GM18870 (cell line): ENCODE measurements at regions not wholly inside any gene's neighbourhood (a gene's known extent, or its start where the extent isn't known, plus 50 kb on each side); places are given as distances from the start of the nearest gene placed in this dataset.

Experiments
- ATAC-seq: cut with Tn5 transposase; IDR thresholded peaks from one replicate; pipeline ENCODE4 v1.9.1; 2021; ENCODE audit warnings: moderate library complexity; ENCODE audit not compliant: unreplicated experiment

DNA sequence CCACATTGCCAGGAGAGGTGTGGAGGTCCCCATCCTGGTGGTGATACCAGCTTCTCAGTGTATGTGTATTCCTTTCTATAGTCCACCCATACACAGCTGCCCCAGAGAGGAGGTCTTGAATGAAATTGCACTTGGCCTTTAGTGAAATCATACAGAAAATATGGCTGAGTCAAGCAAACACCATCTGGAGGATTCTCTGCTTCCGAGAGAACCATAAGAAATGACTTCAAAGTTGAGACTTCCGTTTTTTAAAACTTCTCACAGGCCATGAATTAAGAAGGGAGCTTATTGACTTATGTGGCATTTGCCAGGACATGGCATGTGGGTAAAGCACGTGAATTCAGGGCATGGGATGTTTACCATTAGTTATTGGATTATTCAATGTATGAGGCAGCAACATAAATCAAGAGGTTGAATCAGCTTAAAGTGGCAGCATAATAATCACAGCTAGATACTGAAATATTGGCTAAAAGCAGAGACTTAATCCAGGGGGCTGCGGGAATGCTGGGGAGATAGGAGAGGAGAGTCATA is 119.1 kb upstream of the MTNR1B start:
- no peak for ATAC-seq

DNA sequence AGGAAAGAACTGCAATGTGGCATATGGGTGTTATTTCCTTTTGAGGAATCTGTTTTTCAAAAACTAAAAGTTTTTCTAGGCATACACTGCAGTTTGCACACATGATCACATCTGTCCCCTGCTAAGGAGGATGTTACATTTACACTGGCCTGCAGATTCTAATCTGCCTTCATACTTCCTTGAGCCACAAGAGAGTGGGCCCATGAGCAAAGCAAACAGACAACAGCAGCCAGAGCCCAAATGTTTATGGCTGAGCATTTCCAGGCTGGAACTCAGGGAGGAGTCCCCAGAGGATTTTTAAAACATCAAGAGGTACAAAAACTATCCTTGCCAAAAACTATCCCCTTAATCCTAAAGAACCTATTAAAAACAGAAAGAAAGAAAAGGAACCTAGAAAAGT is 117.2 kb upstream of the MTNR1B start:
- ATAC-seq, result no peak

GRCh38 chr11:92852946-92853345 is 116.5 kb upstream of the MTNR1B start:
- ATAC-seq, result no peak

GRCh38 chr11:92854162-92854561 is 115.3 kb upstream of the MTNR1B start:
- ATAC-seq, result no peak

DNA sequence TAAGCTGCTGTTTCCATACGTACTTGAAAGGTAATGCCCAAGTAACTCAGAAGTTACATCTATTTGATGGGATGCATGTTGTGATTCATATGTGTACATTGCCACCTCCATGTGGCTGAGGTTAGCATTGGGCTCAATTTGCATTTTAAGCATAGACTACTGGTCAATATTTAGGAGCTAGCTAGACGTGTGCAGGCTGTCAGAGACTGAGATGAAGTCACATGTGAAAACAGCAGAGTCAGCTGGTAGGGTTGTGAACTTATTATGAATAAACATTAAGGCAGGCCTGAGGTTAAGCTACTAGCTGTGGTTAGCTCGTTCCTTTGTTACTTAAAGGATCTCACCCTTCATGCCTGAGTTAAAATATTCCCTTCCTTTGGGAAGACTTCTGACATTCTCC is 114.5 kb upstream of the MTNR1B start:
- no peak for ATAC-seq

GRCh38 chr11:92855607-92856405 is 113.6 kb upstream of the MTNR1B start:
- ATAC-seq, result no peak

GRCh38 chr11:92857407-92857806 is 112.0 kb upstream of the MTNR1B start:
- ATAC-seq, result no peak

DNA sequence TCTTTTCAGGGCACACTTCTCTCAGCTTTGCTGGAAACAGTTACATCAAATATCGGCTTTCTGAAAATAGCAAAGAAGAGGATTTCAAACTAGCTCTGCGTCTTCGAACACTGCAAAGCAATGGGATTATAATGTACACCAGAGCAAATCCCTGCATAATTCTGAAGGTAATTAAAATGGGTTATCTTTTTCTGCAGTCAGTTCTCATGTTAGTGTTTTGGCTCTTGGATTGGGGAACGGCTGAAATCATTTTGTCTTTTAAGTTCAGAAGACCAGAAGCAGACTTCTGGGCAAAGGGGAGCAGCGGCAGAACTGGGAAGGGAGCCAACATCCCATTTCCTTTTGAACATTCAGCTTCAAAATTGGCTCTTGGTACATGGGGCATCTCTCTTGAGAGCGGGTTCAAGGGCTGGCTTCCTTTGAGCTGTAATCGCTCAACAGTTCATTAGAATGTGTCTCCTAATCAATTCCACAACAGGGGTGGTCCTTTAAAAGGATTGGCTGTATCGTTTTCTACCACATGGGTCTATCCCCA is 110.2 kb upstream of the MTNR1B start:
- ATAC-seq, result no peak

- ATAC-seq, result no peak
Measured at GRCh38 chr11:92861634-92862033, 107.8 kb upstream of the MTNR1B start.

- no peak for ATAC-seq
Measured at GRCh38 chr11:92865352-92865751, 104.1 kb upstream of the MTNR1B start.

DNA sequence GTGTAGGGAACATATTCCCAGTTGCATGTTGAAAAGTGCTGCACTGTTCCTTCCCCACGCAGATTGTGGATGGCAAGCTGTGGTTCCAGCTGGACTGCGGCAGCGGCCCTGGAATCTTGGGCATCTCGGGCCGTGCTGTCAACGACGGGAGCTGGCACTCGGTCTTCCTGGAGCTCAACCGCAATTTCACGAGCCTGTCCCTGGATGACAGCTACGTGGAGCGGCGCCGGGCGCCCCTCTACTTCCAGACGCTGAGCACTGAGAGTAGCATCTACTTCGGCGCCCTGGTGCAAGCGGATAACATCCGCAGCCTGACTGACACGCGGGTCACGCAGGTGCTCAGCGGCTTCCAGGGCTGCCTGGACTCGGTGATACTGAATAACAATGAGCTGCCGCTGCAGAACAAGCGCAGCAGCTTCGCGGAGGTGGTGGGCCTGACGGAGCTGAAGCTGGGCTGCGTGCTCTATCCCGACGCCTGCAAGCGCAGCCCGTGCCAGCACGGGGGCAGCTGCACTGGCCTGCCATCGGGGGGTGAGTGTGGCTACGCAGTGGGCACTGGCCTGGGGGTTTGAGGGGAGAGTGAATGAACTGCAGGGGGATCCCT is 102.7 kb upstream of the MTNR1B start:
- no peak for ATAC-seq

- no peak for ATAC-seq
Measured at GRCh38 chr11:92867913-92868619, 101.4 kb upstream of the MTNR1B start.

DNA sequence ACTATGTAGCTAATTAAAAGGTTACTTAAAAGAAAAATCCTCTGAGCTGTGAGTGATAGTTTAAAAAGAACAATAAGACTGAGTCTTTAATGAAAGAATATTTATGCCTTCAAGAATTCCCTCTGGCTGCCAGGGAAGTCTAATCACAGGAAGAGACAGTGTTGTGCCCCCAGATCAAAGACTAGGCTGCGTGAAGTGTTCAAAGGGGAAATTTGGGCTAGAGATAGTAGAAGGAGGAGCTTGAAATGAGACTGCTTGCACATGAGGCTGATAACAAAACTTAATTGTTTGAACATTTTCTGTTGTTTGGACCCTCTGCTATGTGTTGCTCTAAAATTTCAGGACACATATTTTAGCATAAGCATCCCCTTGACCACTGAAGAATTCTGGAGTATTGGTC is 99.7 kb upstream of the MTNR1B start:
- no peak for ATAC-seq

- ATAC-seq, result no peak
Measured at GRCh38 chr11:92870196-92870832, 99.1 kb upstream of the MTNR1B start.

DNA sequence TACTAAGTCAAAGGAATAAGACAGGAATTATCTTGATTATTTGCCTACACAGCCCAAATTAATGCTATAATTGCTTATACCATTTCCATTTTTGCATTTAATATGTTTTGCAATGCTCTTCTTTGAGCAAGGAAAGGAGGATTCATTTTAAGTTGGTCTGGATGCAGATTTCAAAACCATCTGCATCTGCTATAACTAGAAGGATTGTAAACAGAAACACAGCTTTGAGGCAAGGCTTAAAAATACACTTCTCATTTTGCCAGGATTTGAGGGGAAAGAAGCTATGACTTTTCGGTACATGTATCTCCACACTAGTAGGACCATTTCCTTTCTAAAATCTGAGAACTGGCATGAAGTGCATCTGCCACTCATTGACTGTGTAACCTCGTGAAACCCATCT is 95.9 kb upstream of the MTNR1B start:
- no peak for ATAC-seq

DNA sequence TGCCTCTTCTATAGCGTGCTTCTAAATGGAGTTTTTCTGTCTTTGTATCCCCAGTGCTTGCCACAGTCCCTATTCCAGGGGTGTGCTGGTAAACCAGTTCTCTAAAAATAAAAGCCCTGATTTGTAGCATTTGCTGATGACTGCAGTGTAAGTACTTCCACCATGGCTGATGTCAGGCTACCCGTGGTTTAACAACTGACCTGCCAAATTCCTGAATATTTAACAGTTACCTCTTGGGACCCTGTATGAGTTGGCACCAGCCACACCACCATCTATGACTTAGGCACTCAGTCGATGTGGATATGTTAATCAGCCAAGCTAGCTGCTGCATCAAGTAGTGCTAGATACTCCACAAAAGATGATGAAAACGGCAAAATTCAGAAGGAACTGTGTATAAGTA is 94.0 kb upstream of the MTNR1B start:
- ATAC-seq, result no peak

GRCh38 chr11:92879086-92879485 is 90.4 kb upstream of the MTNR1B start:
- ATAC-seq, result no peak

DNA sequence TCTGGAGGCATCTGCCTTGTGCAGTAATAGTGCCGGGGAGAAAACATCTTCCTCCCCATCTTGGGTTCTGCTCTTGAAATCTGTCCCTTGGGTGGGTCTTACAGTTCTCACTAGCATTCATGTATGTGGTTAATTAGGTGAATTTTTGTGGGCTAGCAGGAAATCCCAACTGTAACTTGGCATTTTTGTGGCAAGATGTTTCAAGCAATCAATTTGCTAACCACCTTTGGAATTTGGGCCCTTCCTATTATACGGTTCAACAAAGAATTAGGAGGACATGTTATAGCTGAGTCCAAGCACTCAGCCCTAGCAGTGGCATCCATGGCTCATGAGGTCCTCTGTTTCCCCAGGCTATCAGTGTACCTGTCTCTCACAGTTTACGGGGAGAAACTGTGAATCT is 89.1 kb upstream of the MTNR1B start:
- no peak for ATAC-seq

- ATAC-seq, result no peak
Measured at GRCh38 chr11:92881940-92882450, 87.5 kb upstream of the MTNR1B start.

GRCh38 chr11:92882828-92883611 is 86.4 kb upstream of the MTNR1B start:
- no peak for ATAC-seq
